Glomerular visceral epithelial cell (primary cell): ENCODE measurements at regions not wholly inside any gene's neighbourhood (a gene's known extent, or its start where the extent isn't known, plus 50 kb on each side); places are given as distances from the start of the nearest gene placed in this dataset.

ENCODE experiments used
- DNase-seq: peaks from one replicate; pipeline ENCODE4 v3.0.0-alpha.2; 2016; ENCODE audit errors: extremely low spot score

GRCh38 chr14:98808494-98809407 is 463.2 kb downstream of the BCL11B start:
- no peak for DNase-seq

- no peak for DNase-seq
These were observed 455.8 kb downstream of the BCL11B start for GRCh38 chr14:98816195-98816594.

GRCh38 chr14:98816720-98817119 is 455.3 kb downstream of the BCL11B start:
- DNase-seq: no peak

- no peak for DNase-seq
These were observed 452.7 kb downstream of the BCL11B start for GRCh38 chr14:98819132-98819866.

GRCh38 chr14:98819867-98820206 is 452.2 kb downstream of the BCL11B start:
- no peak for DNase-seq

- no peak for DNase-seq
These were observed 449.1 kb downstream of the BCL11B start for GRCh38 chr14:98822917-98823316.

- no peak for DNase-seq
These were observed 445.4 kb downstream of the BCL11B start for GRCh38 chr14:98826618-98827017.

GRCh38 chr14:98834119-98834518 is 437.9 kb downstream of the BCL11B start:
- no peak for DNase-seq

- no peak for DNase-seq
These were observed 436.8 kb downstream of the BCL11B start for GRCh38 chr14:98835051-98835824.

GRCh38 chr14:98835825-98836100 is 436.2 kb downstream of the BCL11B start:
- no peak for DNase-seq

GRCh38 chr14:98840091-98840490 is 431.9 kb downstream of the BCL11B start:
- no peak for DNase-seq

- no peak for DNase-seq
These were observed 431.5 kb downstream of the BCL11B start for GRCh38 chr14:98840511-98840910.

- no peak for DNase-seq
These were observed 427.5 kb downstream of the BCL11B start for GRCh38 chr14:98844456-98844855.

GRCh38 chr14:98847521-98848468 is 424.2 kb downstream of the BCL11B start:
- no peak for DNase-seq

- DNase-seq: no peak
These were observed 418.8 kb downstream of the BCL11B start for GRCh38 chr14:98853063-98853729.

- no peak for DNase-seq
These were observed 415.9 kb downstream of the BCL11B start for GRCh38 chr14:98855926-98856715.

GRCh38 chr14:98858158-98858557 is 413.8 kb downstream of the BCL11B start:
- no peak for DNase-seq

GRCh38 chr14:98858561-98858960 is 413.4 kb downstream of the BCL11B start:
- DNase-seq: no peak

GRCh38 chr14:98859301-98859700 is 412.7 kb downstream of the BCL11B start:
- DNase-seq: no peak

- no peak for DNase-seq
These were observed 407.8 kb downstream of the BCL11B start for GRCh38 chr14:98864211-98864610.
